ENCODE measurements at regions not wholly inside any gene's neighbourhood (a gene's known extent, or its start where the extent isn't known, plus 50 kb on each side); places are given as distances from the start of the nearest gene placed in this dataset.

- H3K4me3 ChIP-seq (ENCODE audit: control insufficient read depth, low read depth, low read length), result no peak overlapping the region
- DNase-seq (ENCODE audit: low read depth), result no peak
- no peak for TF ChIP-seq CTCF (conservative IDR thresholded peaks at IDR 0.05; ENCODE audit: control insufficient read depth, insufficient read depth, low read depth, low read length)
Observed at GRCh38 chr3:4232798-4233197, 70.4 kb upstream of the SETMAR start.

- no peak overlapping the region for H3K4me3 ChIP-seq (ENCODE audit: control insufficient read depth, low read depth, low read length)
- no peak for DNase-seq (ENCODE audit: low read depth)
- TF ChIP-seq CTCF (conservative IDR thresholded peaks at IDR 0.05; ENCODE audit: control insufficient read depth, insufficient read depth, low read depth, low read length), result no peak
Observed at GRCh38 chr3:4233488-4233887, 69.7 kb upstream of the SETMAR start.

- no peak overlapping the region for H3K4me3 ChIP-seq (ENCODE audit: control insufficient read depth, low read depth, low read length)
- no peak for DNase-seq (ENCODE audit: low read depth)
- TF ChIP-seq CTCF (conservative IDR thresholded peaks at IDR 0.05; ENCODE audit: control insufficient read depth, insufficient read depth, low read depth, low read length), result no peak
Observed at GRCh38 chr3:4234889-4235288, 68.3 kb upstream of the SETMAR start.

- DNase-seq (ENCODE audit: low read depth), result no peak
- no peak for TF ChIP-seq CTCF (conservative IDR thresholded peaks at IDR 0.05; ENCODE audit: control insufficient read depth, insufficient read depth, low read depth, low read length)
- H3K4me3 ChIP-seq (ENCODE audit: control insufficient read depth, low read depth, low read length), result no peak overlapping the region
Observed at GRCh38 chr3:4235690-4236089, 67.5 kb upstream of the SETMAR start.

- no peak for TF ChIP-seq CTCF (conservative IDR thresholded peaks at IDR 0.05; ENCODE audit: control insufficient read depth, insufficient read depth, low read depth, low read length)
- no peak for DNase-seq (ENCODE audit: low read depth)
- H3K4me3 ChIP-seq (ENCODE audit: control insufficient read depth, low read depth, low read length), result no peak overlapping the region
Observed at GRCh38 chr3:4241595-4242170, 61.5 kb upstream of the SETMAR start.

DNA sequence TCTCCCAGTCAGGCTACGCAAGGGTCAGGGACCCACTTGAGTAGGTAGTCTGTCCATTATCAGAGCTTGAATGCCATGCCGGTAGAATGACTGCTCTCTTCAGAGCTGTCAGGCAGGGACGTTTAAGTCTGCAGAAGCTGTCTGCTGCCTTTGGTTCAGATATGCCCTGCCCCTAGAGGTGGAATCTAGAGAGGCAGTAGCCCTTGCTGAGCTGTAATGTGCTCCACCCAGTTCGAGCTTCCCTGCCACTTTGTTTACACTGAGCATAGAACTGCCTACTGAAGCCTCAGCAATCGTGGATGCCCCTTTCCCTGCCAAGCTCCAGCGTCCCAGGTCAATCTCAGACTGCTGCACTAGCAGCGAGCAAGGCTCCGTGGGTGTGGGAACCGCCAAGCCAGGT lies 57.5 kb upstream of the SETMAR start:
- no peak for DNase-seq (ENCODE audit: low read depth)
- H3K4me3 ChIP-seq (ENCODE audit: control insufficient read depth, low read depth, low read length), result no peak overlapping the region
- no peak for TF ChIP-seq CTCF (conservative IDR thresholded peaks at IDR 0.05; ENCODE audit: control insufficient read depth, insufficient read depth, low read depth, low read length)

GRCh38 chr3:4247391-4247790 lies 55.8 kb upstream of the SETMAR start:
- no peak for DNase-seq (ENCODE audit: low read depth)
- no peak overlapping the region for H3K4me3 ChIP-seq (ENCODE audit: control insufficient read depth, low read depth, low read length)
- no peak for TF ChIP-seq CTCF (conservative IDR thresholded peaks at IDR 0.05; ENCODE audit: control insufficient read depth, insufficient read depth, low read depth, low read length)

Measured in fibroblast of mammary gland (primary cell).